ENCODE measurements at regions not wholly inside any gene's neighbourhood (a gene's known extent, or its start where the extent isn't known, plus 50 kb on each side); places are given as distances from the start of the nearest gene placed in this dataset.

DNA sequence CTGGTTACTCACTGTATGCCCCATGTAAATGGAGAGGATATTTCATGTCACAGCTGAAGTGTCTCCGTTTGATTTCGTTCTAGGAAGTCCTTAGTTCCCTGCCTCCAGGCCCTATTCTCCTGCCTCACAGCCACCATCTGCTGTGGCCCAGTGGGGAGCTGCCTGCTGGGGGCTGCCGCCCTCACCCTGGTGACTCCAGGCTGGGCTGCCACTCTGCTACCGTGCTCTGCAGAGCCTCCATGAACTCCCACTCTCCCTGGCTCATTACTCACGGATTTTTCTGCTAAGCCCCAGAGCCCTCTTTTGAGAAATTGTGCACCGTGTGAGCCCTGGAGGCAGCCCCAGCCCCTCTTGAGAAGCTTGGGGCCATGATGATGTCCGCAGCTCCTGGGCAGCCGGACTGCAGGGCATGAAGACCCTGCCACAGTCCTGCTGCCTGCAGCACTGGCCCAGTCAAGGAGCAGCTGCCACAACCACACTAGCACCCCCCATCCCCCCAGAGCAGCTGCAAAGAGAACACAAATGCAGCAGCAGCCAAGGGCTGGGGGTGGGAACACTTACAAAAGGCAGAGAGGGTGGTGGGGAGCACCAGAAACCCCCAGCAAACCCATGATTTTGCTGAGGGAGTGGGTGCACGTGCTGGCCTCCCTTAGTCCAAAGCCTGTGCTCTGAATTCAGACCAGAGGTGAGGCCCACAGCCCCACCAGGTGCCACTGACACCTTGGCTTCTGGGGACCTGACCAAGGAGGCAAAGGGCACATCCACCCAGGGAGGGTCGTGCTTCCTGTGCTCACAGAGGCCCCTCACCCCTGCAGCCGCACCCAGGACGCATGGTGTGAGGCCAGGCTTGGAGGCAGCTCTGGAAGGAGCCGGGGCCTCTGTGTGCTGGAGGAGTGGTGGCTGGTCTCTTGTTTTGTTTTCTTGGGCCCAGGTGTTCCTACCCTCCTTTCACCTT, 270.2 kb upstream of the RAB6C start:
- no peak for DNase-seq (ENCODE audit: low spot score)

DNA sequence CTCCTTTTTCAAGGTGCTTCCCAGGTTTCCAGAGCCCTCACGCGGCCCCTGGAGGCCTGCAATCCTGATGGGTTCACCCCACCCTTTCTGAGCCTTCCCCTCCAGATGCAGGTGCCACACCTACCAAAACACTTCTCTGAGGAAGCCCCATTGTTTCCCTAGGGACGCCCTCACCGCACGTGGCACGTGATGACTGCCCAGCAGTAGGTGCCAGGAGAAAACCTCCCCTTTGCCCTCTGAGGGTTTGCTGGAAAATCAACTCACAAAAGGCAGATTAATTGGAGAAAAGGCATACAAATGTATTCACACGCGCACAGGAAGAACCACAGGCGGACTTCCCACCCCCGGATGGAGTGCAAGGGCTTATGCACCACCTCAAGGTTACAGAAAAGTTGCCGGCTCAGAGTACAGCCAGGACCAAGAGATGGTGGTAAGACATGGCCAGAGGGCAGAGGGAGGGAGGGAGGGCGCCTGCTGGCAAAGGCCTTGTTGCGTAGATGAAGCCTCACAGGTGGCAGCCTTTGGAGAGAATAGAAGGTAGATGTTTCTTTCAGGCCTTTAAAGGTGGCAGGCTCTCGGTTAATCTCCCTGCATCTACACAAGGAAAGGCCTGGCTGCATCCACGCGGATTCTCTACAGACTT, 269.4 kb upstream of the RAB6C start:
- no peak for DNase-seq (ENCODE audit: low spot score)

DNA sequence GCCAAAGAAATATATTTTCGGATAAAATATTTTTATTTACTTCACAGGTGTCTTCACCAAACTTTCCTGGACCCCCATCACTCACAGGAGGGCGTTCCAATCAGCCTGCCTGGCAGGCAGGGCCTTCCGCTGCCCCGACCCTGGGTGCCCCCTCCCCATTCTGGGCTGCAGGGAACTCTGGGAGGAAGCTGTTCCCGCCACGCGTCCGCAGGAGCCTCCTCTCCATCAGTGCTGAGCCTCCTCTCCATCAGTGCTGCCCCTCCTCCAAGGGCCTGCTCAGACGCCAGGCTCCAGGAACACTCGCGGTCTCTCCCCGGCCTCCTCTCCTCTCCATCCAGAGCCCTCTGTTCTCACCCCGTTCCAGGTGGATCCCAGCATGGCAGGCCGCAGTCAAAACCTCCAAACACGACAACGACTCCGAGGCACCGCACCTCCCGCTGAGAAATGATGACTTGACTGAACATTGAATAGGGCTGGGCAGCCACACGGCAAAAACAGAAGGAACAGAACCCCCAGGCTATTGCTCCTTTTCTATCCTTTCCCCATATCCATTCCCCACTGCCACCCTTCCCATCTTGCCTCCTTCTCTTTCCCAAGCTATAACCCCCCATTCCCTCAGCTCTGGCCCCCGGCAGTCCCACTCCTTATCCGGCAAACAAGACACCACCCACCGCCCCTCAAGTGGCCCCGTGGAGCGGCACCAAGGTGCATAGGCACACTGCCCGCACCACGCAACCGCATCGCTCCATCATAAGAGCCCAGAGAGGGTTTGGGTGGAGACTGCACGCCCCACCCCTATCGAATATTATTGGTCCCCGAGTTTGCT, 268.6 kb upstream of the RAB6C start:
- DNase-seq (ENCODE audit: low spot score): no peak

DNA sequence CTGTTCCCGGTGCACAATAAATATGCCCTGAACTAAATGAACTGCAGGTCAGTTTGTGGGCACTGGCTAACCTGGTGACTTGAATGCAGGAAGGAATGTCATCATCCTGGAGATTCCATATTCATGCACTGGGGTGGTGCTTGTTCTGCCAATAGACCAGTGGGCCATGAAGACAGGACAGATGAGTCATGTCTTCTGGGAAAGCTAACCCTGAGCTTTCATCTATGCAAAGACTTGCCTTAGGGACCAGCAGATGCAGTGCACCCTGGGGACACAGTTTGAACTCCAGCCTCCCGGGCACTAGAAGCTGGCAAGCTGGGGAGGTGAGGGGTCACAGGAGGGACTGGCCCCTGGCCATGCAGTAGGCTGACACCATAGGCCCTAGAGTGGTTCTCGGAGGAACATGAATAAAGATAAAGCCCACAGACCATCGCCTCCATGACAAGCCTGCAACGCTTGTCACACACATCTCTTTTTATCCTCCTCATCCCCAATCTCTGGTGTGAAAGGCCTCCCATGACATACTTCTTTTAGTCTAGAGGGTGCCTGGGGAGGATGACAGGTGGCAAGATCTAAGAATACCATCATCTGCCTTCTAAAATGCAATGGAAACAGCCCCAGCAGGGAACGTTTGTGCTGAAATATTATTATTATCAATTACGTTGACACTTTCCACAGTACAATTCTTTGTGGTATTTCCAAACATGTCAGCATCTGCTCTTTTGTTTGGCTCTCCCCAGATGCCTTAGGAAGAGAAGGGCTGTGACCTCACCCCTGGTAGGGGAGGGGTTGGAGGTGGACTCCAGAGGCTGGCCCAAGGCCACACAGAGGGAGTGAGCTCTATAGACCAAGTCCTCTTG, 267.4 kb upstream of the RAB6C start:
- DNase-seq (ENCODE audit: low spot score): no peak

DNA sequence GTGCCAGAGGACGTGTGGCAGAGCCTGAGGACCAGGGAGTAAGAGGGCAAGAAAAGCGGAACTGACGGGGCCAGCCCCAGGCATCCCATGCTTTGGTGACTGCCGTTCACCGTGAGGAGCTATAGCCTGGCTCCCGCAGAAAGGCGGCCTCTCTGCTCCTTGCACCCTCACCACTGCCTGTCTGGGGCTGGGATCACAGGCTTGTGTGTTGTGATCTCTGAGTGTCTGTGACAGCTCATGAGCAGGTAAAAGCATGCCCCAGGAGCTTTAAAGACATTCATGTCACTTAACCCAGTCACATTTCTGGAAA, 266.8 kb upstream of the RAB6C start:
- no peak for DNase-seq (ENCODE audit: low spot score)

DNA sequence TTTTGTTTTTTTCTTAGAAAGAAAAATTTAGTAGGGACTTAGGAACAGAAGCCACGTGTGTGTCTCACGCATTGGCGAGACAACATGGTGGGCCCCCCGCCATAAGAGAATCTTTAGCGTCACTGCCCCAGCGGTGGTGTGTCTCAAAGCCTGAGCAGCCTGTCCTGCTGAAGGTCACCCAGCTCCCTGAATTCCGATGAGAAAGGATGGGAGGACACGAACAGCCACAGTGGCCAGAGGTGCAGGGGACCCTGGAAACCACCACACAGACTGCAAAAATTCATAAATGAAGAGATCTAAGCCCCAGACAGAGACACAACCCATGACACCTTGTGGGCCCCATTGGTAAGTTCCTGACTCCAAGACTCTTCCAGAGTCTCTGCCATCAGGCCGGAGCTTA, 266.1 kb upstream of the RAB6C start:
- no peak for DNase-seq (ENCODE audit: low spot score)

DNA sequence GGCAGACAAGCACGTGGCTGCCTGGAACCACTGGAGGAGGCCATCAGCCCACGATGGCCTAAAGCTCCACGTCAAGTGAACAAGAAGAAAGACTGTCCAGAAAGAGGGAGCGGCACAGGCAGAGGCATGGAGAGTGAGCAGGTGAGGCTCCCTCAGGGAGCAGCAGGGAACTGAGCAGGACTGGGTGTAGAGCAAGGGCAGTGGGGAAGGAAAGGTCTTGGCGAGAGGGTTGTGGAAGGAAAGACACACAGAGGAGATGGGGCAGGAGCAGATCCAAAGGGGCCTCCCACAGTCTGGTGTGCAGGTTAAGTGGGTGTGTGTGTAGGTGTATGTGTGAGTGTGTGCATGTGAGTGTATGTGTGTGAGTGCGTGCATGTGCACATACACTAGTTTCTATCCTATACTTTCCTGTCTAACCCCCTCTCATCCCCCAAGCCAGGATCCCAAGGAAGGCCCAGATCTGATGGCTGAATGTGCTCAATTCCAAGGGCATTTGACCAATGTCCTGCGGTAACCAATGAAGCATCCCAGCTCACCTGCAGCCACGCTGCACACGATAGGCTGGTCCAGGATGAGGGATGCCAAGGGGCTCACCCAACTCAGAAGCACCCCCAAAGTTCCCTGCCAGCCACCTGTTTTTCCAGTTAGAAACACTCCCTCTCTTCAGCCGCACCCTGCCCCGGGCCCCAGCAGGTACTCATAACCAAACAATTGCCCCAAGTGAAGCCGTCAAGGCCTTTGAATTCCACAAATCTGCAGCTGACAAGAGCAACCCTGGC, 262.5 kb upstream of the RAB6C start:
- no peak for DNase-seq (ENCODE audit: low spot score)

DNA sequence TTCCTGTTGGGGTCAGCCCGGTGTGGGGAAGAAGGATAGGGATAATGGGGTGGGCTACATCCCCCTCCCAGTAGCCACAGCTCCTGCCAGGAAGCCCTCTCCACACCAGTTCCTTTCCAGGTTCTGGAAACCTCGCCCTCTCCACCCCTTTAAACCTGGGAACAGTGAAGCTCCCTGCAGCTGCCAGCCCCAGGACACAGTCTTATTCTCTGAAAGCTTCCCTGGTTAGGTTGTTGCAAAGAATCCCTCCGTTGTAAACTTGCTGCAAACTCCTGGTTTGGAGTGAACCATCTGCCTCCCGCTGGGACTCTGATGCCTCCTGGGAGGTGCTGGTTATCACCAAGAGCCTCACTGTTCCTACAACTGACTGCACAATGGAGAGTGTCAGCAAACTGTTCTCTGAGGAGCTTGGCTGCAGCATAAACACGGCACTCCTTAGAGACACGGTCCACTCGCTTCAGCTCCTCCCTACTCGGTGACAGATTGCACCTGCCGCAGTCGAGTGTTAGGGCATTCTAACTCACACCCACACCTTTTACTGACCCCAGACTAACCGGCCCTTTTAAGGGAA, 261.8 kb upstream of the RAB6C start:
- no peak for DNase-seq (ENCODE audit: low spot score)

DNA sequence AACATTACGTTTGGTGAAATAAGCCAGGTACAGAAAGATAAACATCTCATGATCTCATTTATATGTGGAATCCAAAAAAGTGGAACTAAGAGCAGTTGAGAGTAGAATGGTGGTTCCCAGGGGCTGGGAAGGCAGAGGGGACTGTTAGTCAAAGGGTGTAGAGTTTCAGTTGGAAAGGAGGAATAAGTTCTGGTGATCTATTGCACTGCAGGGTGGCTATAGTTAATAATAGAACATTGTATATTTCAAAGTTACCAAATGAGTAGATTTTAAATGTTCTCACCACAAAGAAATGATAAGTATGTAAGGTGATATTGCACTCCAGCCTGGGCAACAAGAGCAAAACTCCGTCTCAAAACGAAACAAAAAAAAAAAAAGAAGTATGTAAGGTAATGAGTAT, 260.1 kb upstream of the RAB6C start:
- DNase-seq (ENCODE audit: low spot score): no peak

DNA sequence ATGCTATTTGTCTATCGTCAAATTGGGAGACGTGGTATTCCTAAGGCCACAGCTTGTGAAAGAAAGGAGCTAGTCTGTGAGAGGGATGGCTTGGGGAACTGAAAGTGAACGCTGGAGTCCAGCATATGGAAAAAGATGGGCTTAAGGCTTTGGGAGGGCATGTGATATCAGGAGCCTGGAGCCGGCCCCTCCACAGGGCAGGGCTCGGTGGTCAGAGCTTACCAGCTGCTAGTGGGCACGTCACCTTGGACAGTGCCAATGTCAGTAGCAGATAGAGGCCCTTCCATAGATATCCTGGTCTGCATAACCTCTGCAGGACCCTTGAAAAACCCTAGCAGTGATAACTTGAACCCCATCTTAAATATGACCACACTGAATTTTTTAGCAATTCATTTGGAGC, 259.1 kb upstream of the RAB6C start:
- no peak for DNase-seq (ENCODE audit: low spot score)

DNA sequence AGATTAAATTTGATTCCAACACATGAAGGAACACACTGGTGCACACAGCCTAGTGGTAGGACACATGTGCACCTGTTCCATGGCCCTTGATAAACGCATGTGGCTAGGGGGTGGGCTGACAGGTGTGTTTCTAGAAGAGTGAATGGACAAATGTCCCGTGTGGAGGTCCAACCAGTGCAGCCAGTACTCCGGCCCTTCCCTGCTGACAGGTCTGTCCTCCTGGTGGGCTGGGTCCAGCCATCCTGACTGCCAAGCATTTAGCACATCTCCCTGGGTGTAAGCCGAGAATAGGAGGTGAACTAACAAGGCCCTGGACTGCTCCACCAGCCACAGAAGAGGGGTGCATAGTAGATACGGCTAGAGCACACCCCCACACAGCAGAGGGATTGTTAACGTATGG, 258.7 kb upstream of the RAB6C start:
- no peak for DNase-seq (ENCODE audit: low spot score)

DNA sequence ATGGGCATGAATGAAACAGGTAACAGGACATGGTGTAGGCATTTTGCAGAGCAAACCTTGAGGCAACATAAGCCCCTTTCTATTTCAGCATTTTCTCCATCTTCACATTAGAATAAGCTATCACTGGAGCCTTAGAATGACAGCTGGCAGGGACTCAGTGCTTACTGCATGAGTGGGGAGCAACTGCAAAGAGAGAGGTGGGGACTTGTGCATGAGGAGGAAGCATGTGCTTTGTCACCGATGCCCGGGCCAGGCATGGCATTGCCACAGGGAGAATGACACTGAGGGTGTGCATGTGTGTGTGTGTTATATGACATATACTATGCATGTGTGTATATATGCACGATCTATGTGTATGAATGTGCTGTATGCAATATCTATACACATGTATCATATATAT, 258.2 kb upstream of the RAB6C start:
- DNase-seq (ENCODE audit: low spot score): no peak

DNA sequence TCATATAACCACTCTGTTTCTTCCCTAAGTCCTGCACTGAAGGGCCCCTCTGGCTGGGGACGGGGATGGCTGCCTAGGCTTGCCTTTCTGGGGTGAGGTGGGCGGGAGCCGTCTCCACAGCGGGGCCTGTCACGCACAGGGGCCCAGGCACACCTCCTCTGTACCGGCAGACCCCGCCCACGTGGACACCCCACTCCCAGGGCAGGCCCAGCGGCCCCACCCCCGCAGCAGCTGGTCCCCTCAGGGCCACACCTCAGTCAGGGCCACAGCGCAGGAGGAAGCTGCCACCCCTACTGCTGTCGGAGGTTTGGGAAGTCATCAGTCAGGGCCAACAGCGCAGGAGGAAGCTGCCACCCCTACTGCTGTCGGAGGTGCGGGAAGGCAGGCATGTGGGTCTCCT, 257.6 kb upstream of the RAB6C start:
- no peak for DNase-seq (ENCODE audit: low spot score)

DNA sequence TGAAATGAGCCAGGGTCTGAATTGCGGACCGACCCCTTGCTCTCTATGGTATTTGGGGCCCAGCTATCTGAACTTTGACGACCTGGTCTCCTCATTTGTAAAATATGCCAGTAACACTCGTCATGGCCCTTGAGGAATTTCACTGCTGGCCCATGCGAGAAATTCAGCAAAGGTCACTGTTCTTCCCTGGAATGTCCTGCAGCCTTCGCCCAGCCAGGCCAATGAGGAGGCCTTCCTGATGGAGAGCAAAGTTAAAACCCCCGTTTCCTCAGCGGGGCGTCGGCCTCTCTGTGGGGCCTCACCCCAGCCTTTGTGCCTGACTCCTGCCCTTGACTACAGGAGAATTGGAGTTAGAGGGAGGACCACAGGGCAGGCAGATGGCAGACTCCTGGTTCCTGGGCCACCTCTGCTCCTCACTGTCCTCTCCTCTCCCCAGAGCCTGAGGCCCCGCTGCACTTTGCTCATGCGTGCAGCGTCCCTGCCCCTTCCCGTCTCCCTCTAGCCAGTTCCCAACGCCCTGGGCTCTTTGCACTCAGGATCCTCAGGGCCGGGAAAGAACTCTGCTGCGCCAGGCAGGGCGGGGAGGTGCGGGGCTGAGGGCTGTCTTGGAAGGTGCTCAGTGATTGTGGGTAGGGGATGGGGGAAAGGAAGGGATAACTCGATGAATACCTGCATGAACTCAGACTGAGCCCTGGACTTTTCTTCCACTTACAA, 257.0 kb upstream of the RAB6C start:
- DNase-seq (ENCODE audit: low spot score): no peak

DNA sequence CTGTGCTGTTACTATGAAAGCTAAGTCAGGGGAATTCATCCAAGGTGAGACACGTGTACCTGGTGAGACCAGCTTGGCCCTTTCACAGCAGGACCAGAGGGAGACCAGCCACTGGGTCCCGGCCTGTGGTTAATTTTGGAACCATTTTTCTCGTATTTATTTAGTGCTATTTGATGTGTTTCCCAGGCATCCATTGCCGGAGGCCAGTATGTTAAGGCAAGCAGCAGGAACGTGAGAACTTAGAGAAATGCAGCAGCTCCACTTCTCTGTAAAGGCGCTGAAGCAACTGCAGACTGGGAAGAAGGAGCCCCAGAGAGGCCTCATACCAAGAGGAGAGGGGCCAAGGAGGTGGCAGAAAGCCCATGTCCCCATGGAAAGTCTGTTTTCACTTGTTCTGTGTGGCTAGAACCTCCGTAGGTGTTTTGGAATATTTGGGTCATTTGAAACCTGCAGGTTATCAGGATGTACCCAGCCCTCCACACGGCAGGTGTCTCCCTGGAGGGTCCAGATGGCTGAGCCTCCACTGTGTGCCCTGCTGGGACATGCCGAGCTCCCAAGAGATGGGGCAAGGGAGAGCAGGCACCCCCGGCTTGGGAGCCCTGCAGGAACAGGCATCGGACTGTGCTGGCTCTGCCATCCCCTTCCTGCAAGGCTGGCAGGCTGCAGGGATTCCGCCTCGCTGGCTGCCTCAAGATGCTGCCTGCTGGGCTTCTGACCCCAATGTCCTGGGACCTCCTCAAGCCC, 256.0 kb upstream of the RAB6C start:
- DNase-seq (ENCODE audit: low spot score): no peak

DNA sequence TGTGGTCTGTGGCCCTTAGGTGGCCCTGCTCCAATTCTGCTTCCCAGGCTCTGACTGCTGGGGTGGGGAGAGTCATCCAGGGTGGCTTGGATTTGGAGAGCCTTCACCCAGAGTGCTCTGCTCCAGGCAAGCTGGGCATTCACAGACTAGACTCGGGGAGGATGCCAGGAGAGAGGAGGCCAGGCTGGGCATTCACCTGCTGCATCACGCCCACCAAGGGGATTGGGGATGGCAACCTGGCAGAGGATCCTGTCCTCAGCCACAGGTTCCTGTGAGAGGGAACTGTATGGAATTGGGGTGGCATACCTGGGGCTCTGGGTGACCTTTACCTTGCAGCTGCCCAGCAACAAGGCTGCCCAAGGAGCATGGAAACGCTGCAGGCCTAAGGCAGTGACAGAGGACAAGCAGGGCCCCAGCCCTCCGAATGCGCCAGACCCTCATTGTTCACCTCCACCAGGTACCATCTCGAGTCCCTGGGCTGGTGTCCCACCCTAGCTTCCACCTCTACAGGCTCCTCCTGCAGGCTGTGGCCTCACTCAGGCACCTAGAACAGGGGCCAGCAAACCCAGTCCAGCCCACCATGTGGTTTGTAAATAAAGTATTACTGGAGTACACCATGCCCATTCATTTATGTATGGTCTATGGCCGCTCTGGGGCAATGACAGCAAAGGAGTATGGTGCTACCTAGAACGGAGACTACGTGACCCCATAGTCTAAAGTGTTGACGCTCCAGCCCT, 255.3 kb upstream of the RAB6C start:
- DNase-seq (ENCODE audit: low spot score): no peak

DNA sequence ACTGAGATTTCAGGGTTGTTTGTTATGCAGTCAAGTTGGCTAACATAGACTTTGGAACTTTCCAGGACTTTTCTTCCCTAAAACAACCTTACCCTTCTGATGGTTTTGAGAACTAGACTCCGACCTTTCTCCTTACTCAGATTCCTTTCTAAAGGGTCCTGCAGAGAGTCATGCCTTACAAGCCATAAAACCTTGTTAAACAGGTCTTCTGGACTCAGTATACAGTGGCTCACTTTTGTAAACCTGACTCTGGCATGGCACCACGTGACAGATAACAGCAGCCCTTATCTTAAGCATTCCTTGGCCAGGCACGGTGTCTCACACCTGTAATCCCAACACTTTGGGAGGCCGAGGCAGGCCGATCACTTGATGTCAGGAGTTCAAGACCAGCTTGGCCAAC, 253.2 kb upstream of the RAB6C start:
- no peak for DNase-seq (ENCODE audit: low spot score)

DNA sequence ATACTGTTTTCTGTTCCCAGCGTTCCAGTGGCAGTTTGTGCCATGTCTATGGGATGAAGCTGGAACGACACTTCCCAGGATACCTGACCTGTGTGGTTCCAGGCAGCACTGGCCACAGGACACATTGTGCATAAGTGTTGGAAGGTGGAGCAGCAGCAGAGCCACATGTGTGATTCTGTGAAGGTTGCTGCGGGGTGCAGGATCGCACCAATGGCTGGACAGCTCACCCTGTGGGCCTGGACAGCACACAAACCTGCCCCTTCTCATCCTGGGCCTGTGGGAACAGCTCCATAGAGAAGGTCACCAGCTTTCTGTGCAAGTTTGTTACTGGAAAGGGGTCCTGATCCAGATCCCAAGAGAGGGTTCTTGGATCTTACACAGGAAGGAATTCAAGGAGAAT, 252.2 kb upstream of the RAB6C start:
- DNase-seq (ENCODE audit: low spot score): no peak
